K562 (cell line): ENCODE measurements at regions not wholly inside any gene's neighbourhood (a gene's known extent, or its start where the extent isn't known, plus 50 kb on each side); places are given as distances from the start of the nearest gene placed in this dataset.
A peak's percentile ranks its signal among the peaks of the same experiment; 100 is the strongest.

Source experiments
- ATAC-seq: fragments of 200-7000 bp; cut with Tn5 transposase; 3 replicates; pipeline ENCODE4 v1.9.1; 2020; ENCODE audit warnings: moderate library complexity
- BruUV-seq: library from RNA; stranded (reverse); fragments of 400-500 nt; replicated peaks from 2 replicates; lab custom pipeline; 2021; lab: Mats Ljungman, UMichigan
- CTCF ChIA-PET: fragments of 300-600 bp; formaldehyde crosslinking; extraction: SDS; loops from one replicate; lab custom pipeline; 2021; ENCODE audit warnings: low intra/inter-chr PET ratio; lab: Yijun Ruan, JAX
- POLR2A ChIA-PET: fragments of 300-600, 350-650 bp; sonication (Branson Sonifier 250); formaldehyde crosslinking; extraction: SDS; loops from one replicate; lab custom pipeline; 2021; ENCODE audit warnings: antibody characterized with exemption, inconsistent platforms; lab: Yijun Ruan, JAX
- DNase-seq, 4 experiments: peaks; one replicate each; pipeline versions ENCODE4 v3.0.0 to v3.0.0-alpha.2; 2011 to 2018; ENCODE audit warnings: low spot score in 3 of 4, mixed read lengths in 3 of 4; ENCODE audit errors: extremely low read depth in 1 of 4
- FAIRE-seq: peaks from 2 replicates; lab custom pipeline; 2011; peaks lifted over from hg19 to GRCh38; lab: Jason Lieb, UNC
- H2AFZ ChIP-seq: 2 replicates; pipeline ENCODE4 v1.6.0; 2011; ENCODE audit warnings: low read depth, low read length, control low read depth, inconsistent platforms
- H3K27ac ChIP-seq: fragments of 200-600 bp; 3 replicates; pipeline ENCODE4 v1.8.0; 2011; ENCODE audit warnings: low read depth, mild to moderate bottlenecking, control low read depth, inconsistent platforms, low read length, moderate library complexity, mixed read lengths; ENCODE audit errors: extremely low read depth
- H3K27me3 ChIP-seq, 2 experiments: fragments of 300-600 bp in 1 of 2; 2 replicates in 1 of 2; 3 replicates in 1 of 2; pipeline versions ENCODE4 v1.6.0 to v1.8.0; 2011; ENCODE audit warnings: inconsistent platforms in 2 of 2, low read length in 2 of 2, mild to moderate bottlenecking in 1 of 2, mixed read lengths in 1 of 2, moderate library complexity in 1 of 2; ENCODE audit not compliant: control insufficient read depth in 2 of 2, insufficient read depth in 2 of 2
- H3K36me3 ChIP-seq: fragments of 300-600 bp; 3 replicates; pipeline ENCODE4 v1.8.0; 2011; ENCODE audit warnings: mild to moderate bottlenecking, low read length, inconsistent platforms; ENCODE audit not compliant: control insufficient read depth, insufficient read depth
- H3K4me1 ChIP-seq, 2 experiments: fragments of 200-600 bp in 1 of 2; replicated peaks in 1 of 2; 2 replicates in 1 of 2; 3 replicates in 1 of 2; pipeline versions ENCODE4 v1.5.1 to v1.8.0; 2011; ENCODE audit warnings: inconsistent platforms in 2 of 2, low read length in 2 of 2, mild to moderate bottlenecking in 1 of 2, mixed read lengths in 1 of 2, moderate library complexity in 1 of 2; ENCODE audit not compliant: control insufficient read depth in 2 of 2, insufficient read depth in 2 of 2
- H3K4me2 ChIP-seq: 2 replicates; pipeline ENCODE4 v1.6.1; 2011; ENCODE audit warnings: low read length, control low read depth, inconsistent platforms, mixed read lengths; ENCODE audit not compliant: insufficient read depth
- H3K4me3 ChIP-seq: fragments of 200-600 bp; sonication (generic), shearing (Covaris generic); 2 replicates; pipeline ENCODE4 v1.5.1; 2016; ENCODE audit warnings: control low read depth, inconsistent platforms
- H3K79me2 ChIP-seq: fragments of 200-600 bp; 3 replicates; pipeline ENCODE4 v1.8.0; 2011; ENCODE audit warnings: low read length, inconsistent platforms; ENCODE audit not compliant: control insufficient read depth, insufficient read depth
- H3K9ac ChIP-seq, 2 experiments: 2 replicates each; pipeline versions ENCODE4 v1.6.0 to v1.6.1; 2011; ENCODE audit warnings: low read depth in 2 of 2, low read length in 2 of 2, control low read depth in 1 of 2, inconsistent platforms in 1 of 2, mild to moderate bottlenecking in 1 of 2, mixed read lengths in 1 of 2; ENCODE audit not compliant: insufficient read depth in 1 of 2
- H3K9me1 ChIP-seq: one replicate; pipeline ENCODE4 v1.6.0; 2011; ENCODE audit warnings: inconsistent platforms, mild to moderate bottlenecking, low read length, moderate library complexity; ENCODE audit not compliant: control insufficient read depth, insufficient read depth
- H3K9me3 ChIP-seq: replicated peaks from 2 replicates; pipeline ENCODE4 v1.5.1; 2011; ENCODE audit warnings: low read depth, low read length, inconsistent platforms; ENCODE audit not compliant: control insufficient read depth, insufficient read depth
- H4K20me1 ChIP-seq: replicated peaks from 2 replicates; pipeline ENCODE4 v1.6.1; 2011; ENCODE audit warnings: low read length, inconsistent platforms, mixed read lengths; ENCODE audit not compliant: control insufficient read depth, insufficient read depth
- ATF7 ChIP-seq: fragments of 450-650 bp; IDR thresholded peaks from 2 replicates; pipeline ENCODE4 v1.7.1; 2014; ENCODE audit warnings: mild to moderate bottlenecking, moderate library complexity
- CEBPB ChIP-seq: fragments of 450-650 bp; IDR thresholded peaks from 2 replicates; pipeline ENCODE4 v1.6.1; 2016; ENCODE audit warnings: missing genetic modification characterization, missing compliant biosample characterization
- CEBPG ChIP-seq, 3 experiments: fragments of 200-800 bp in 1 of 3; sonication (Bioruptor generic) in 1 of 3; sonication (generic) in 1 of 3; formaldehyde crosslinking in 1 of 3; IDR thresholded peaks in 2 of 3; conservative IDR thresholded peaks in 1 of 3; 2 replicates each; pipeline versions ENCODE4 v1.6.1 to v1.8.0; 2016 to 2022; ENCODE audit warnings: missing compliant biosample characterization in 2 of 3, missing genetic modification characterization in 2 of 3, mild to moderate bottlenecking in 1 of 3, missing genetic modification reagents in 1 of 3
- FOXJ3 ChIP-seq: sonication (generic); formaldehyde crosslinking; IDR thresholded peaks from 2 replicates; pipeline ENCODE4 v1.4.0; 2020; ENCODE audit warnings: mild to moderate bottlenecking, missing genetic modification reagents
- NEUROD1 ChIP-seq: fragments of 150-350 bp; IDR thresholded peaks from 2 replicates; pipeline ENCODE4 v1.6.1; 2014; ENCODE audit warnings: borderline replicate concordance, low read length, low read depth; ENCODE audit not compliant: partially characterized antibody
- SIN3A ChIP-seq, 2 experiments: fragments of 150-350 bp in 1 of 2; IDR thresholded peaks; 2 replicates each; pipeline ENCODE4 v1.6.1; 2011 to 2016; ENCODE audit warnings: borderline replicate concordance in 2 of 2, low read depth in 2 of 2, low read length in 2 of 2, mild to moderate bottlenecking in 2 of 2, moderate library complexity in 2 of 2; ENCODE audit not compliant: control insufficient read depth in 1 of 2
- WGBS: fragments of 100-300 bp; shearing (Covaris generic); methylation state at CpG from one replicate; pipeline ENCODE4 v1.1.6; 2016; ENCODE audit warnings: low coverage, mixed read lengths; ENCODE audit not compliant: insufficient coverage; ENCODE audit errors: missing lambda C conversion rate; 5-methylcytosine and 5-hydroxymethylcytosine counted together
- in situ Hi-C: fragments of 300-500 bp; cut with MboI; formaldehyde crosslinking; loops from 4 replicates; pipeline ENCODE4 v1.15.0; 2018; ENCODE audit warnings: inconsistent platforms, mixed read lengths
- intact Hi-C: fragments of 100-400 bp; cut with micrococcal nuclease; formaldehyde crosslinking; loops from 2 replicates; pipeline ENCODE4 v1.14.2; 2022
- TF ChIP-seq, protein P1 (sequence below): fragments of 450-650 bp; IDR thresholded peaks from 2 replicates; pipeline ENCODE4 v1.6.1; 2016
- TF ChIP-seq, protein P2 (sequence below): IDR thresholded peaks from 2 replicates; pipeline ENCODE4 v1.6.1; 2011; ENCODE audit not compliant: insufficient read length; ENCODE audit errors: extremely low read depth

DNA sequence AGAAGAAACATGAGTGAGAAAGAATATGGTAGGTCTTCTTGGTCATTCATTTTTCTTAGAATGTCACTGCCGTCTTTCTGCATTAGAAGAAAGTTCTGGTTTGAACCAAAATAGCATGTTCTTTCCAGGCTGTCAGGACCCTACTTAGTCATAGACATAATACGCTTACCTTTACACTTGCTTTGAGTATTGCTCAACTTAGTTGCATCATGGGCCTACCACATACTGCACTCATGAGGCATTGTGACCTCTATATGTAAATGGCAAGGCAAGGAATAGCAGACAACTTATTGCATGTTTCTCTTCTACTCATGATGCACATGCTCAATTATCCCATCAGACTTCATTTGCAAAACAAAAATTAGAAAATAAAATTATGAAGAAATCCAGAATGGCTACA lies 415.0 kb downstream of the HLX start:
- ChIA-PET CTCF (no interaction called here), POLR2A (no interaction called here)
- no peak overlapping the region for H2AFZ ChIP-seq
- H3K9ac ChIP-seq = no peak overlapping the region
- TF ChIP-seq SIN3A (IDR thresholded peaks at IDR 0.05; ENCODE audit: borderline replicate concordance in 2 of 2, control insufficient read depth in 1 of 2, low read depth in 2 of 2, low read length in 2 of 2) = no peak
- no peak for TF ChIP-seq NEUROD1
- peak; percentile 38; the same call in 1 of the 2 replicates for TF ChIP-seq CEBPB
- TF ChIP-seq CEBPG (CRISPR knock-in tag; IDR thresholded peaks at IDR 0.05) = no peak
- TF ChIP-seq CEBPG (tag; conservative IDR thresholded peaks at IDR 0.05 in 1 of 2, IDR thresholded peaks at IDR 0.05 in 1 of 2) = 0 out of 4 replicates have a peak, but pooled peaks of 1 of the 2 experiments have one; percentile 12
- no peak for TF ChIP-seq FOXJ3 (CRISPR knock-in tag)
- TF ChIP-seq, protein P1, sequence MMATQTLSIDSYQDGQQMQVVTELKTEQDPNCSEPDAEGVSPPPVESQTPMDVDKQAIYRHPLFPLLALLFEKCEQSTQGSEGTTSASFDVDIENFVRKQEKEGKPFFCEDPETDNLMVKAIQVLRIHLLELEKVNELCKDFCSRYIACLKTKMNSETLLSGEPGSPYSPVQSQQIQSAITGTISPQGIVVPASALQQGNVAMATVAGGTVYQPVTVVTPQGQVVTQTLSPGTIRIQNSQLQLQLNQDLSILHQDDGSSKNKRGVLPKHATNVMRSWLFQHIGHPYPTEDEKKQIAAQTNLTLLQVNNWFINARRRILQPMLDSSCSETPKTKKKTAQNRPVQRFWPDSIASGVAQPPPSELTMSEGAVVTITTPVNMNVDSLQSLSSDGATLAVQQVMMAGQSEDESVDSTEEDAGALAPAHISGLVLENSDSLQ = no peak
- TF ChIP-seq, protein P2, sequence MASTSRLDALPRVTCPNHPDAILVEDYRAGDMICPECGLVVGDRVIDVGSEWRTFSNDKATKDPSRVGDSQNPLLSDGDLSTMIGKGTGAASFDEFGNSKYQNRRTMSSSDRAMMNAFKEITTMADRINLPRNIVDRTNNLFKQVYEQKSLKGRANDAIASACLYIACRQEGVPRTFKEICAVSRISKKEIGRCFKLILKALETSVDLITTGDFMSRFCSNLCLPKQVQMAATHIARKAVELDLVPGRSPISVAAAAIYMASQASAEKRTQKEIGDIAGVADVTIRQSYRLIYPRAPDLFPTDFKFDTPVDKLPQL = no peak
- no peak for TF ChIP-seq ATF7
- FAIRE-seq (no peak), DNase-seq (no peak), ATAC-seq (no peak)
- no peaks in the 10 kb centered on the region for H3K79me2 ChIP-seq
- H3K27me3 ChIP-seq = no peaks in the 10 kb centered on the region
- H3K4me2 ChIP-seq = no peak overlapping the region
- no peak overlapping the region for H3K27ac ChIP-seq
- H3K4me3 ChIP-seq = no peak overlapping the region
- WGBS = 0% methylated on average over 2 of the region's 2 CpGs
- no peaks in the 10 kb centered on the region for H3K9me3 ChIP-seq
- no peaks in the 10 kb centered on the region for H4K20me1 ChIP-seq
- no peaks in the 10 kb centered on the region for H3K9me1 ChIP-seq
- H3K4me1 ChIP-seq = no peaks in the 10 kb centered on the region
- BruUV-seq = no TSS peak
- in situ Hi-C loops (no loop called here), intact Hi-C loops (no loop called here)
- no peaks in the 10 kb centered on the region for H3K36me3 ChIP-seq
